HT1080 (cell line): ENCODE measurements at regions not wholly inside any gene's neighbourhood (a gene's known extent, or its start where the extent isn't known, plus 50 kb on each side); places are given as distances from the start of the nearest gene placed in this dataset.
"Not testable (repeated sequence)": the region's sequence is repeated elsewhere in the genome, so short reads cannot be mapped to it uniquely, and the experiment has no call there.

Experiments
- DNase-seq: peaks from one replicate; pipeline ENCODE4 v3.0.0-alpha.2; 2015; ENCODE audit warnings: low read depth

DNA sequence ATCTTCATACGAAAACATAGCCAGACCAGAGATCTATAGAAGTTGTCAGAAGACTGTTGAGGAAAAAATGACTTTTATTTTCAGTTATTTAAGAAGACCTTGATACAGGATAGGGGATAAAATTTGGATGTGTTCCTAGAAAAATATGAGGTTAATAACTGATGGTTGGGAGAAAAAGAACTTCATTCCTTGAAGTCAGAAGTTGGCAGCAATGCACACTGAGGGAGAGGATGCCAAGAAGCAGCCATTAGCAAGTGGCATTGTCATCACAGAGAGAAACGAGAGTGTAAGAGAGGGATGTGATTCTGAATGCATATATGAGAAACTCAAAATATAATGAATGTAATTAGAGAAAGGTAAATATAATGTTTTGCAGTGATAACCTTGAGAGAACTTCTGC is 382.1 kb upstream of the EPHA5 start:
- DNase-seq, result no peak

DNA sequence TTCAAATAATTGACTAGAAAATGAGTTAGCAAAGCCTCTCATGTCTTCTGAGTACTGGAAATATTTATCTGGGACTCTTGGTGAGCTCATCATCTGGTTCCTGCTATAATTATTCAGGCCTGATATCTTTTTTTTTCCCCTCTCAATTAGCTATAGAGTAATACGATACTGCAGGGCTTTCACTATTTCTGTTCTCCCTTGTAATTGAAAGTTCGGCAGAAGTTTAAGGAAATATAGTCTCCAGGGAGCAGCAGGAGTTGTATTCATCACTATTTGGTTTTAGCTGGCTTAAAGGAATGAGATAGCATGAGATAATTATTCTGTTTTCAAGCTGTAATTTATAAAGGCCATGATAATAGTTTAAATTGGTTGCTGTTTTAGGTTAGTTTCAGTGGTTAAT is 378.6 kb upstream of the EPHA5 start:
- DNase-seq, result no peak

DNA sequence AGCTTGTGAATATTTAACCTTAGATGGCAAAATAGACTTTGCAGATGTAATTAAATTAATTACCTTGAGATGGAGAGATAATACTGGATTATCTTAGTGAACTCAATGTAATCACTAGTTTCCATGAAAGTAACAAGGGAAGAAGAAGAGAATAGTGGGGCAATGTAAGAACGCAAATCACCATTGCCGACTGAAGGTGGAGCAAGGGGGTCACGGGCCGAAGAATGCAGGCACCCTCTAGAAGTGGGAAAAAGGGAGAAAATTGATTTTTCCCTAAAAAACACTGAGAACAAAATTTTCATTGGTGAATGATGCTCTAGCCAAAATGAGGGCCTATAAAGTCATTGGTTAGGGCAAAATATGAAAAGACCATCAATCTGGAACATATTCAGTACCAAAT is 375.6 kb upstream of the EPHA5 start:
- no peak for DNase-seq

DNA sequence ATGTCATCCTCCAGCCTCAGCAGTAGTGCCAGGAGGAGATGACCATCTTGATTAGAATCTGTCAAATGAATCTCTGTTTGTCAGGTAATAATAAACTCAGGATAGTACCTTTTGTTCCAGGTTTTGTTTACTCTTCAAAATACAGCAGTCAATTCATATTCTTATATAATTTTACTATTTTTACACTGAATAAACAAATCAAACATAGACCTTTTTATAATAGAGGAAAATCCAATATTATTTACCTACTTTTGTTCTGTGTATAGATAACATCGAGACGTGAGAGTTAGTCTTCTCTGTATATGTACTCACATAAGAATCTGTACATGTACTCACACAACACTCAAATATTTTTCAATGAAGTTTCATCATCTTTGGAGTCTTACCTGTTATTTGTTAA is 365.4 kb upstream of the EPHA5 start:
- DNase-seq, result no peak

DNA sequence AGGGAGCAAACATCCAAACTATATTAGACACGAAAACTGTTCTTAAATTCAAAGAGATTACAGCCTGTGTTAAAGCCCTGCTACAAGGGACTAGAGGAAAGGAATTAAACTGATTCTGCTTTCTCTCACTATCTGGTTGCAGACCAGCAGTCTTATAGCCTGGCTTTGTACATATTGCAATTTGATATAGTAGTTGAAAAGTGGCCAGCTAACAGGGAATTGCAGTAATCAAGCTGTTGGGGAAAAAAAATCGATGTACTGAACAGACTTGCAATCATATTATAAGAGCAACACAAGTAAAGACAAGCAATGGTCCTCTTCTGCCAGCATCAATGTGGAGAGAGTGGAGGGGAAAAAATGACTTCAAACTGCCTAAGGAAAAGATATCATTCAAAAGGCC is 364.4 kb upstream of the EPHA5 start:
- DNase-seq, result no peak

DNA sequence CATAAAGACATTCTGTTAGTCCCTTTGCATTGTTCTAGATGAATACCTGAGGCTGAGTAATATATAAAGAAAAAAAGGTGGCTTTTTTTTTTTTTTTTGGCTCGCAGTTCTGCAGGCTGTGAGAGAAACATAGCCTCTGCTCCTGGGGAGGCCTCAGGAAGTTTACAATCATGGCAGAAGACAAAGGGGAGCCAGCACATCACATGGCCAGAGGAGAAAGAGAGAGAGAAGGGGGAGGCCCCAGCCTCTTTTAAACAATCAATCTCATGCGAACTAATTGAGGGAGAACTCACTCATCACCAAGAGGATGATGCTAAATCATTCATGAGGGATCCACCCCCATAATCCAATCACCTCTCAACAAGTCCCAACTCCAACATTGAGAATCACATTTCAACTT is 364.0 kb upstream of the EPHA5 start:
- no peak for DNase-seq

DNA sequence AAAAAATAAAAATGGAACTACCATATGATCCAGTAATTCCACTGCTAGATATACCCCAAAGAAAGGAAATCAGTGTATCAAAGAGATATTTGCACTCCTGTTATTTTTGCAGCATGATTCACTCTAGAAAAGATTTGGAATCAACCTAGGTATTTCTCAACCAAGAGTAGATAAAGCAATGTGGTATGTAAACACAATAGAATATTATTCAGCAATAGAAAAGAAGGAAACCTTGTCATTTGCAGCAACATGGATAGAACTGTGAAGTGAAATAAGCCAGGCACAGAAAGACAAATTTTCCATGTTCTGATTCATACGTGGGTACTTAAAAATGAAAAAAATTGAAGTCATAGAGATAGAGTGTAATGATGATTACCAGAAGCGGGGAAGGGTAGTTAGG is 362.3 kb upstream of the EPHA5 start:
- DNase-seq, result no peak

DNA sequence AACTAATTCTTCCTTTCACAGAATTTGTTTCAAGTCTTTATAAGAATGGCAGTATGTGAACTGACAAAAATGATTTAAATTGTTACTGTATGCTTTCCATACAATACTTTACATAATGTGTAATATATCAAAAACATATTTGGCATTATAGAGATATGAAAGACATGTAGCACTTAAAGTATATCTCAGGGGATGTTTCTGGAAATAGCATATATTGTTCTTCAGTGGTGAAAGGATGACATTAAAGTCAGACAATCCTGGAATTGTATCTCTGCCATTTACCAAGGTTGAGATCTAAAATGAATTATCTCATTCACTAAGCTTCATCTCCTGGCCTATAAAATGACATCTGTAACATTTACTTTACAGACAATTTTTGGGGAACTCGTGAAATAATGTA is 358.4 kb upstream of the EPHA5 start:
- DNase-seq, result no peak

DNA sequence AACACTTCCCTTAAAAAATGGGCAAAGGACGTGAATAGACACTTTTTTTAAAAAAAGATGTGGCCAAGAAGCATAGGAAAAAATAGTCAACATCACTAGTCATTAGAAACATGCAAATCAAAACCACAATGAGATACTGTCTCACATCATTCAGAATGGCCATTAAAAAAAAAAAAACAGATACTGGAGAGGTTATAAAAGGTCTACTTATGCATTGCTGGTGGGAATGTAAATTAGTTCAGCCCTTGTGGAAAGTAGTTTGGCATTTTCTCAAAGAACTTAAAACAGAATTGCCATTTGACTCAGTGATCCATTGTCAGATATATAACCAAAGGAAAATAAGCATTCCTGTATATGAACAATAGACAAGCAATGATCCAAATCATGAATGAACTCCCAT is 352.8 kb upstream of the EPHA5 start:
- no peak for DNase-seq

DNA sequence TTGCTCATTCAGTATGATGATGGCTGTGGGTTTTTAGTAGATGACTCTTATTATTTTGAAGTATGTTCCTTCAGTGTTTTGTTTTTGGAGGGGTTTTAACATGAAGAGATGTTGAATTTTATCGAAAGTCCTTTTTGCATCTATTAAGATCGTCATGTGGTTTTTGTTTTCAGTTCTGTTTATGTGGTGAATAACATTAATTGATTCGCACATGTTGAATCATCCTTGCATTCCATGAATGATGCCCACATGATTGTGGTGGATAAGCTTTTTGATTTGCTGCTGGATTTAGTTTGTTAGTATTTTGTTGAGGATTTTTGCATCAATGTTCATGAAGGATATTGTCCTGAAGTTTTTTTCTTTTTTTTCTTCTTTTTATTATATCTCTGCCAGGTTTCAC is 347.4 kb upstream of the EPHA5 start:
- DNase-seq, result no peak

DNA sequence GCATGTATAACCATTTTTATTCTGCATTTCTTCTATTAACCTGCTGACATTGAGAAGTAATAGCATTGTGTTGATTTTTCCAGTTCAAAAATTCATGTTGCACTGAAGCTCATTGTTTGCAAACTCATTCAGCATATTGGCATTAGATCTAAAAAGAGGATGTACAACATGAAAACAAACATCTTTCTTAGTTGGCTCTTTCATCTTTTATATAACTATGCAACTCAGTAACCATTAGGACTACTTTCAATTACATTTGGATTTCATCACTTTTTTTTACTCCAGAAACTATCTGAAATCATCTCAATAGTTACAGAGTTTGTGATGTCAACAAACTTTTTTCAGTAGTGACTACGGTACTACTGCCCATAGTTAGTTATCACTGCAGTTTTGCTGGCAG is 346.0 kb upstream of the EPHA5 start:
- DNase-seq, result no peak

DNA sequence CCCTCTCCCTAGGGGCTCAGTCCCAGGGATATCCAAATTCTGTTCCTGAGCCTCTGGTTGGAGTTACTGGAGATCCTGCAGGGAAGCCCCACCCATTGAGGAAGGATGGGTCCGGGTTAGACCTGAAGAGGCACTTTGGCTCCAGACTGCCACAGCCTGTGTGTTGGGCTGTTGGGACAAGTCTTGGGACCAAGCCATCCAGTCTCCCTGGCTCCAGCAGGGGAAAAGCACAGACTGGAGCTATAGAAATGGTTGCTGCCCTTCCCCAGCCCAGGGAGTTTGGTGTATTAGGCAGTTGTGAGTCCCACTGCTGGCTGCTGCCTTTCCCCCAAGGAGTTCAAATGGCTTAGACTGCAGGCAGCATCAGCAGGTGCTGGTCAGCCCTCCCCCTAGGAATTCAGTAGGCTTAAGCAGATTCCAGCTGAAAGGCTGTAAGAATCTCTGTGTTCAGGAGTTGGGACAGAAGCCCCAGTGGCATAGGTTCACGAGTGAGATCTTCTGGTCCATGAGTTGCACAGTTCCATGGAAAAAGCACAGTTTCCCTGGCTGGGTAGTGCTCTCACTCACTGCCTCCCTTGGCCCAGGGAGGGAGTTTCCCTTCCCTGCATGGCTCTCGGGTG is 344.0 kb upstream of the EPHA5 start:
- no peak for DNase-seq

DNA sequence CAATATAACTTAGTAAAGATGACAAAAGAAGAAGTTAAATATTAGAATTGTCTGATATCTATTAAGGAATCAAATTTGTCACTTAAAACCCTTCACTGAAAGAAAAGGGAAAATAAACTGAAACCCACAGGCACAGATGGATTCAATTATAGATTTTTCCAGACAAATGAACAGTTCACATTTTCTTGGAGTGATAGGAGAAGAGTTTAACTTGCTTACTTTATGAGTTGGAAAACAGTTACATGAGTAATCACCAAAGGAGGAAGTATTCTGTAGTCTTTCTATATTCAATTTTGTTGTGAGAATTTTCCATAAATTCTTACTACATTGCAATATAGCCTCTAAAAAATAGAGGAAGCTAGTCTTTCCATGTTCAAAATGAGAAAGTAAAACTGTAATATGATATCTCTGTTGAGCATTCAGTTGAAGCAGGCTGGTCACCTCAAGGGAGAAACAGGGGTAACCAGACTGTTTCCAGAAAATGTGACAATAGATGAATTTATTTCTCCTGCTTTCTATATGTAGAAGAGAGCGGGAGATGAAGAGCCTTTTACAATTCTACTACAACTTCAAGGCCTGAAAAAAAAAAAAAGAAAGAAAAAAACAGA is 330.3 kb upstream of the EPHA5 start:
- no peak for DNase-seq

DNA sequence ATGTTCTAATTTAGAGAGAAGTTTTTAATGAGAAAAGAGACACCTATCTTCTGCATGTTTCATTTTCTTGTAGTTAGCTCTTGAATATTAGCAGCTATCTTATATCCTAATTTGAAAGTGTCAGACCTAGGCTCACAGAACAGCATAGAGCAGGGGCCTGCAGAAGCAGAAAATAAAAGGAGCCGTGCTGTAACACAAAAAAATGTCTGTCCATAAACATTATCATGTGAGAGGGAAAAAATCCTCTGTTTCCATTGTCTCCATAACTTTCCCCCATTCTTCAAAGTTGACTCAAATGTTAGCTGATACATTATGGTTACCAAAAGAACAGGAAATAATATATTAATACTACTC is 329.2 kb upstream of the EPHA5 start:
- no peak for DNase-seq

DNA sequence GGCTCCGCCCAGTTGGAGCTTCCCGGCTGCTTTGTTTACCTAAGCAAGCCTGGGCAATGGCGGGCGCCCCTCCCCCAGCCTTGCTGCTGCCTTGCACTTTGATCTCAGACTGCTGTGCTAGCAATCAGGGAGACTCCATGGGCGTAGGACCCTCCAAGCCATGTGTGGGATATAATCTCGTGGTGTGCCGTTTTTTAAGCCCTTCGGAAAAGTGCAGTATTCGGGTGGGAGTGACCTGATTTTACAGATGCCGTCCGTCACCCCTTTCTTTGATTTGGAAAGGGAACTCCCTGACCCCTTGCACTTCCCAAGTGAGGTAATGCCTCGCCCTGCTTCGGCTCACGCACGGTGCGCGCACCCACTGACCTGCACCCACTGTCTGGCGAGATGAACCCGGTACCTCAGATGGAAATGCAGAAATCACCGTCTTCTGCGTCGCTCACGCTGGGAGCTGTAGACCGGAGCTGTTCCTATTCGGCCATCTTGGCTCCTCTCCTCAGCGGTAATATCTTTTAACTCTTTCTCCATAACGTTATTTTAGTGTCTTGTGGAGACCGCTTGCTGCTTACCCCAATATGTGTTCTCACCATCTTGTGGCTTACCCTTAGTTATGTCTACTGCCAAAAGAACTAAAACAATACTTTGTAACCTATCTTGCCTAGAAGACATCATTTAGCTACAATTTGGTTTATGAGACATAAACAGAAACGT is 328.7 kb upstream of the EPHA5 start:
- not testable (repeated sequence) for DNase-seq

DNA sequence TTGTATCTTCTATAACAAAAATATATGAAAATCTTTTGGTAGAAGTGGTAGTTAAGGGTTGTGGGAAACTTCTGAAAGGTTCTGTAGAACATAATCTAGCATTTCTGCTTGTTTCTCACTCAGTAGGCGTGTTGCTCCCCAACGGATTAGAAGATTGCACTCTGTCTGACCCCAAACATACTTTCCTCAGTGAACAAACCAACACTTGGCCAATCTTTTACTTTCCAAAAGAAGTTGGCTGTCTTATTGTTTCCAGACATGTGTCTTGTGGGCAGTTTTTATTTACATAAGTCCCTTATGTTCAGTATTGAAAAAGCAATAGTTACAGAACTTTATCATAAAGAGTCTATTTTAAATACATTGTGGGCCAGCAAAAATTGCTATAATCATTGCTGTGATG is 312.8 kb upstream of the EPHA5 start:
- no peak for DNase-seq

DNA sequence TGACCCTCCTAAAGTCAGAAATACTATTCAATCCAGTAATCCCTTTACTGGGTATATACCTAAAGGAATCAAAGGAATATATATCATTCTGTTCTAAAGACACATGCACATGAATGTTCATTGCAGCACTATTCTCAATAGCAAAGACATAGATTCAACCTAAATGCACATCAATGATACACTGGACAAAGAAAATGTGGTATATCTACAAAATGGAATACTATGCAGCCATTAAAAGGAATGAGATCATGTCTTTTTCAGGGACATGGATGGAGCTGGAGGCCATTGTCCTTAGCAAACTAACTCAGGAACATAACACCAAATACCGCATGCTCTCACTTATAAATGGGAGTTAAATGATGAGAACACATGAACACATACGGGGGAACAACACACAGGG is 306.0 kb upstream of the EPHA5 start:
- DNase-seq, result no peak

DNA sequence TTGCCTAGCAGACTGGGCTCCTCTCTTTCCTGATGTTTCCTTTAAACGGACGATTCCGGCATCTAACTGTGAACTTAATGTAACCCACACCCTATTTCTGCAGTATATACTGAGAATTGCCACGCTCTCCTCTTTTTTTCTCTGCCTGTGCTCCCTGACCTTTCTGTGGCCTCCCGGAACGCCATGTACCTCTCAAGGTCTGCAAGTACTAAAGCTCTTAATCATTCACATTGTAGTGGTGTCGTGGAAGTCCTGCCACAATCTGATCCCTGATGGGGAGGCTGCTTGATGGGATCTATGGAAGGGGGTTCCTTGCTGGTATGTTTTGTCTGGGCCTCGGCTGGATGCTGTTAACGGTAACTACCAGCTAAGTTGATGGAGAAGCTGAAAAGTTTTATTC is 302.9 kb upstream of the EPHA5 start:
- no peak for DNase-seq

DNA sequence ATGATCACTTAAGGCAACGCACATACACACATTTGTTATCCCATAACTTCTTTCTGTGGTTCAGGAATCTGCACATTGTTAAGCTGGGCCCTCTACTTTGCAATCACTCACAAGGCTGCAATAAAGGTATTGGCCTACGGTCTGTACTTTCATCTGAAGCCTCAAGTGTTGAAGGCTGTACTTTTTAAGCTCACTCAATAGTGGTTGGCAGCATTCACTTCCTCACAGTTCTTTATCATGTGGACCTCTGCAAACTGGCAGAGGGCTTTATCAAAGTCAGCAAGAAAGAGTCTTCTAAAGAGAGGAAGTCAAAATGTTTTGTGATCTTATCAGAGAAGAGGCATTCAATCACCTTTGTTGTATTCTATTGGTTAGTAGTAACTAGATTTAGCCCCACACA is 301.4 kb upstream of the EPHA5 start:
- DNase-seq, result no peak

DNA sequence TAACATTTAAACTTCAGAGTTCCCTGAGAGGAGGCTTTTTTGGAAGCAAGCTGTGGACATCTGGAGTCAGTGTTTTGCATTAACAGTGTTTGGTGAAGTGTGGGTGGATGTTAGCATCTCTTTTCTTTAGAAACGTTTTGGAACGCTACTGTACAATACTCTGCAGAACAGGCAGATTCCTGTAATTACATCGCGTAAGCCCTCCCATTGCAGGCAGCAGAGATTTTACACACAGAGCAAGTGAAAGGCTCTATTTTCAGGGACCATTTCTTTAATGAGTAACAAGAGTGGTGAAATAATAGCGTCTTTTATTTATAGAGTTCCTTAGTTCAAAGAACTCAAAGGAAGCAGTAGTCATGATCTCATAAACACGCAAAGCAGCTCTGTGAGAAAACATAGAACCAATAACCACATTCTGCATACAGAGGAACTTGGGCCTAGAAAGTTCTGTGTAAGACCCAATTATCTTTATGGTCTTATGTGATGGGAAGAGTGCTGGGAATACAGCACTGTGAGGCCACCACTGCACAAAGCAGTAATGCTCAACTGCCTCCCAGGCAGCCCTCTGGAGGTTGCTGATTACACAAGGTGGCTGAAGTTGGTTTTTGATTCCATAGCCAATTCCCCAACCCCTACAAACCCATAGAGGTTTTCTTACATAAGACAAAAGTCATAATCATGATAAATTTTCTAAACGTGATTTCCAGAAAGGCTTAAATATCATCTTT is 298.7 kb upstream of the EPHA5 start:
- DNase-seq, result no peak

DNA sequence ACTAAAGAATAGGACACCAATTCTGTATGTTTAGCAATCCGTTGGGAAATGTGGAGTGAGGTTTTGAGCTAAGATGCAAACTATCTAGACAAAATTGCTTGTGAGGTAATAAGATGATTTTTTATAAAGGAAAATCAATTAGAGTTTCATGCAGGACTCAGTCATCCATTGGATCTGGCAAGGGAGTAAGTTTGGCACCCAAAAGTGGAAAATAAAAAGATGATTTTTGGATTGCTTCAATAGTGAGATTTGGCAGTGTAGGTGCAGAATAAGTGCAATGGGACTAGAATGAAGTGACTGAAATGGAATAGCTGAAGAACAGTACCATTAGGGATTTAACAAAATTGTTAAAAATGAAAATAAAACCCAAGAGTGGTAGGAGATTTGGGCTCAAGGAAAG is 290.5 kb upstream of the EPHA5 start:
- DNase-seq, result no peak

DNA sequence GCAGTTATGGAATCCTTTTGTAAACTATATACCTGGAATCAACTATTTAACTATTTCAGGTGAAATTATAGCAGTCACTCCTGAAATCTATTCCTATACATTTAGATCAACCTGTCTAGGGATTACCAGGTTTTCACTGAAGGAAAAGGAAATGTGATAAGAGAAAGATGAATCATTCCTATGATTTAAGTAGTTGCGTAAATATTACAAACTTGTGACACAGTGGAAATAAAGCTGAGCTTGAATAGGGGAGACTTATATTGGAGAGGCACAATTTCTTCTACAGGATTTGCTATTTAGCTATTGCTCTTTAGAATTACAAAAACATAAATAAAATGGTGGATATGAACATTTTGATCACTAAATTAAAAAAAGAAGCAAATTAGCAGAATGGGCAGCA is 284.1 kb upstream of the EPHA5 start:
- DNase-seq, result no peak

DNA sequence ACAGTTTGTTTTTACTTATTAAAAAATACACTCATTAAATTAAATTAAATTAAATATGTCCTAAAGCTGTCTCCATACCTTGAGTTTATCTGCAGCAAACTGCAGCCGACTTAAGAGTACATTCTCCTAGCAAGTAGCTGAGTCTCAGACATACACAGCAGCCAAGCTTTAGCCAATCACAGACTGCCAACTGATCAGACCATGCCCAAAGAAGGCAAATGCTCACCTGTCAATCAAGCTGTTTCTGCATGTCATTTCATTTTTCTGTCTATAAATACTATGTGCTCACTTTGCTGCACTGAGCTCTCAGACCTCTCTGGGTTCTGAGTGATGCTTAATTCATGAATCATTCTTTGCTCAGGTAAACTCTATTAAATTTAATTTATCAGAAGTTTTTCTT is 280.9 kb upstream of the EPHA5 start:
- no peak for DNase-seq
